GM06990 (cell line): ENCODE measurements at regions not wholly inside any gene's neighbourhood (a gene's known extent, or its start where the extent isn't known, plus 50 kb on each side); places are given as distances from the start of the nearest gene placed in this dataset.

Source experiments
- DNase-seq: peaks from one replicate; pipeline ENCODE4 v3.0.0-alpha.2; 2011; ENCODE audit not compliant: insufficient read length; ENCODE audit errors: extremely low read depth
- H3K27me3 ChIP-seq: replicated peaks from 2 replicates; pipeline ENCODE4 v1.6.0; 2011; ENCODE audit warnings: low read length; ENCODE audit not compliant: control insufficient read depth, insufficient read depth
- H3K36me3 ChIP-seq: 2 replicates; pipeline ENCODE4 v1.5.1; 2011; ENCODE audit warnings: low read length; ENCODE audit not compliant: control insufficient read depth, insufficient read depth
- H3K4me3 ChIP-seq: replicated peaks from 2 replicates; pipeline ENCODE4 v1.5.1; 2011; ENCODE audit warnings: low read depth, mild to moderate bottlenecking, control low read depth, low read length
- TF ChIP-seq, protein P1 (sequence below): IDR thresholded peaks from 2 replicates; pipeline ENCODE4 v1.5.1; 2011; ENCODE audit warnings: low read length, control low read depth, mild to moderate bottlenecking, inconsistent platforms; ENCODE audit not compliant: insufficient read depth, poor library complexity, severe bottlenecking

DNA sequence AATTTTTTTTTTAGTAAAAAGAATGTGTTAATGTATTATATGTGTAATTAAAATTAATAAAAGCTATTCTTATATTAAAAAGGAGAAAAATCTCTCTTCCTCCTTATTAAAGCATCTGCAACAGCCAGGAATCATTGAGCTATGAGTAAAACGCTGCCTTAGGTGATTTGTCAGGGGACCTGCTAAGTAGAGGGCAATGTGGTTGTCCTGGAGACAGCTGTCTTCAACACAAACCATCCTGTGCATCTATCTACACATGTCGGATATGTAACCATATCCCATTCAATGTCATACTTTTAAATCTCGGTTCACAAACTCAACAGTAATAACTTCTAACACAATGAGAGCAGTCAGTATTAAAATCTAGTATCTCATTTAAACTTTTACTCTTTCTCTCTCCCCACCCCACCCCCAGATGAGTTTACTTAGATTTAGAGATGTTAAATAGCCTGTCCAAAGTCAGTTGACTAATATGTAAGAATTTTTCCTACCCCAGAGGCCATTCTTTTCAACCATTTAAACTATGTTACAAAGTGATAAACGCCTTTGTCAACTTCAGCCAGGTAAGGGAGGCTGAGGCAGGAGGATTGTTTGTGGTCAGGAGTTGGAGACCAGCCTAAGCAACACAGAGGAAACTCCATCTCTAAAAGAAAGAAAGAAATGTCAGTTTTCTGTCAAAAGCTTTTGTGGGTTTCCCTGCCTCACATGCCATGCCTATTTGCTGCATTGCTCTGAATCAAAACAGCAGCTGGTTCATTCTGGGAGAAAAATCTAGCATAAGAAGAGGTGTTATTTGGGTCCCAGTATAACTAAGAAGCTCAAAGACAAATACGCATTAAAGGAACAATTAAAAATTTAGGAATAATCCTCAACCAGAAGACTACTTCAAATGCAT lies 413.7 kb upstream of the CCDC196 start:
- DNase-seq = no peak
- TF ChIP-seq, protein P1, sequence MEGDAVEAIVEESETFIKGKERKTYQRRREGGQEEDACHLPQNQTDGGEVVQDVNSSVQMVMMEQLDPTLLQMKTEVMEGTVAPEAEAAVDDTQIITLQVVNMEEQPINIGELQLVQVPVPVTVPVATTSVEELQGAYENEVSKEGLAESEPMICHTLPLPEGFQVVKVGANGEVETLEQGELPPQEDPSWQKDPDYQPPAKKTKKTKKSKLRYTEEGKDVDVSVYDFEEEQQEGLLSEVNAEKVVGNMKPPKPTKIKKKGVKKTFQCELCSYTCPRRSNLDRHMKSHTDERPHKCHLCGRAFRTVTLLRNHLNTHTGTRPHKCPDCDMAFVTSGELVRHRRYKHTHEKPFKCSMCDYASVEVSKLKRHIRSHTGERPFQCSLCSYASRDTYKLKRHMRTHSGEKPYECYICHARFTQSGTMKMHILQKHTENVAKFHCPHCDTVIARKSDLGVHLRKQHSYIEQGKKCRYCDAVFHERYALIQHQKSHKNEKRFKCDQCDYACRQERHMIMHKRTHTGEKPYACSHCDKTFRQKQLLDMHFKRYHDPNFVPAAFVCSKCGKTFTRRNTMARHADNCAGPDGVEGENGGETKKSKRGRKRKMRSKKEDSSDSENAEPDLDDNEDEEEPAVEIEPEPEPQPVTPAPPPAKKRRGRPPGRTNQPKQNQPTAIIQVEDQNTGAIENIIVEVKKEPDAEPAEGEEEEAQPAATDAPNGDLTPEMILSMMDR = no peak
- Histone ChIP-seq H3K36me3 (no peaks in the 10 kb centered on the region), H3K27me3 (peaks cover 2% of the 10 kb centered on the region; the same call in 1 of the 2 replicates), H3K4me3 (no peak overlapping the region)

DNA sequence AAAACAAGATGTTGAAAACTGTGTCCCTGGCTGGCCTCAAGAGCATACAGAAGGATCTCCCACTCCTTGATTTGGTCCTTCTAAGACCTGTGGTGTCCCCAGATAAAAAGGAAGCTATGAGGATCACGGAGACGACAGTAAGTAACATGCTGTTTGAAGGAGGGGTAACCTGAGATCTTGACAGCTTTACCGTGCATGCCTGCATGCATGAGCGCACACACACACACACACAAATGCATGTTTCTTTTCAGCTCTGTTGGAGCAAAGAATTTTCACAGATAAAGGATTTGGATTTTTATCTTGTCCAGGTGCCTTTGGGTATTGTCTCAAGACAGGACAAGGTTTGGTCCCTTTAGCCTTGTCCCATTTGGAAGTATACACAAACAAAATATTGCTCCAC lies 411.6 kb upstream of the CCDC196 start:
- TF ChIP-seq, protein P1 = no peak
- H3K4me3 ChIP-seq = no peak overlapping the region
- DNase-seq = no peak
- peaks cover 2% of the 10 kb centered on the region; the same call in 1 of the 2 replicates for H3K27me3 ChIP-seq
- no peaks in the 10 kb centered on the region for H3K36me3 ChIP-seq

DNA sequence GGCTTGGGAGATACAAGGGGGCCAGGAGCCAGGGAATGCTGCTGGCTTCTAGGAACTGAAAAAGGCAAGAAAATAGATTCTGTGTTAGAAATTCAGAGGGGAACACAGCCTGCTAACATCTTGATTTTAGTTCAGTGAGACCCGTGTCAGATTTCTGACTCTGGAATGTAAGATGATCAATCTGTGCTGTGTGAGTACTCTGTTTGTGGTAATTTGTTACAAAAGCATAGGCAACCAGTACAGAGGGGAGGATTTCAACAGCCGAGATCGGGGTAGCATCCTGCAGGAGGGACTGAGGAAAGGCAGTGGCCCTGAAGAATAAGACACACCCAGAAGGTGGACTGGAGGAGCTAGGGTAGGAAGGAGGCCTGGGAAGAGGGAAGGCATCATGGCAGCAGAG lies 410.0 kb upstream of the CCDC196 start:
- Histone ChIP-seq H3K27me3 (peaks cover 2% of the 10 kb centered on the region), H3K4me3 (no peak overlapping the region), H3K36me3 (no peaks in the 10 kb centered on the region)
- no peak for DNase-seq
- TF ChIP-seq, protein P1 = no peak

DNA sequence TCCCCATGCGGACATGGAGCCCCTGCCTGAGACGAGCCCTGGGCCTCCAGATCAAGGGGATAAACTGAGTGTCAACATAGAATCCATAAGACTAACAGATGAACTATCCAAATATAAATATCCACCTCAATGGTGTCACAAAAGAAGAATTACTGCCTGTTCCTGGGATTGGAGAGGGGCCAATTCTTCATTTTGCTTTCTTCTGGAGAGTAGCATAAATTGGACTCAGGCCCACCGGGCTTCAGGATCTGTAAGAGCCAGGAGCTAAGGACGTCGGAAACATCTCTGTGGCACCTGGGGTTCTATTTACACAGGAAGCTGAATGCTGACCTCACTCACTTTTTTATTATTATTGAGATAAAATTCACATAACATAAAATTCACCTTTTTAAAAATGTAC lies 408.2 kb upstream of the CCDC196 start:
- H3K4me3 ChIP-seq = no peak overlapping the region
- no peak for DNase-seq
- TF ChIP-seq, protein P1 = no peak
- H3K27me3 ChIP-seq = peaks cover 3% of the 10 kb centered on the region
- no peaks in the 10 kb centered on the region for H3K36me3 ChIP-seq

DNA sequence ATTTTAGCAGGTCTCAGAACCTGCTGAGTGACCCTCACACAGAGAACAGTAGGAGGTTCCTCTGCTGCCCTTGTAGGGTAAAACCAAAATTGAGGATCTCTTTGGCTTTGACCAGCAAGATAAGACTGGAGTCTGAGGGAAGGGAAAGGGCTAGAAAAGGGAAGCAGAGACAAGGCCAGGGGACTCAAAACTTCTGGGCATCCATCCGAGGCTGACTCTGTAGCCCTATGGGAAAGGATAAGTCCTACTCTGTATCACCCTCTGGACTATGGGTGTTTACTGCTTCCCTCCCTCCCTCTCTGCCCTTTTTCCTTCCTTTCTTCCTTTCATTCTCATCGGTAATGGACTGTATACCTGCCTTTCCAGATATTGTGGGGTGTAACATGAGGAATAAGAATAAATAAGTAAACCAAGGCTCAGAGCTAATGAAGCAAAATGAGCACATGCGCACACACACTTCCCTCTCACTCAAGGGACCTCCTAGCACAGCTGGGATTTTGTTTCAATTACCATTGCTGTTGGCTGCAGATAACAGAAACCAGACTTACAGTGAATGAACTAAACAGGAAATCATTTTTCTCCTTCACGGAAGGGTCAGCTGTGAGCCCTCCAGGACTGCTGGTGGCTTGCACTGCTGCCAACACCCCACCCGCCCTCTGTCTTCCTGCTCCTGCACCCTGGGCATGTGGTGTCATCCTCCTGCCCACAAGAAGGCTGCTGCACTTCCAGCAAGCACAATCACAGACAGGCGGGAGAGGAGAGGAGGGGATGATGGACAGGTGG lies 404.4 kb upstream of the CCDC196 start:
- H3K27me3 ChIP-seq = peaks cover 1% of the 10 kb centered on the region
- TF ChIP-seq, protein P1 = no peak
- no peaks in the 10 kb centered on the region for H3K36me3 ChIP-seq
- no peak for DNase-seq
- no peak overlapping the region for H3K4me3 ChIP-seq
